Trophoblast cell (in vitro differentiated cells and primary cell): ENCODE measurements at regions not wholly inside any gene's neighbourhood (a gene's known extent, or its start where the extent isn't known, plus 50 kb on each side); places are given as distances from the start of the nearest gene placed in this dataset.

Experiments used
- DNase-seq, 2 donors: peaks; one replicate each; pipeline ENCODE4 v3.0.0-alpha.2; 2016
- H2AFZ ChIP-seq: 2 replicates; pipeline ENCODE4 v1.6.1; 2013; ENCODE audit warnings: low read length, moderate library complexity, mild to moderate bottlenecking; ENCODE audit not compliant: insufficient read depth, poor library complexity
- H2AK5ac ChIP-seq: 2 replicates; pipeline ENCODE4 v1.6.1; 2013; ENCODE audit warnings: mild to moderate bottlenecking, low read length
- H2BK120ac ChIP-seq: 2 replicates; pipeline ENCODE4 v1.6.1; 2013; ENCODE audit warnings: low read length, mild to moderate bottlenecking, moderate library complexity; ENCODE audit not compliant: insufficient read depth, poor library complexity
- H2BK12ac ChIP-seq: 2 replicates; pipeline ENCODE4 v1.6.1; 2013; ENCODE audit warnings: mild to moderate bottlenecking, low read length, moderate library complexity
- H2BK5ac ChIP-seq: 2 replicates; pipeline ENCODE4 v1.6.1; 2013; ENCODE audit warnings: low read length, low read depth, moderate library complexity, mild to moderate bottlenecking; ENCODE audit not compliant: poor library complexity
- H3K14ac ChIP-seq: 2 replicates; pipeline ENCODE4 v1.6.1; 2013; ENCODE audit warnings: mild to moderate bottlenecking, low read length
- H3K18ac ChIP-seq: 2 replicates; pipeline ENCODE4 v1.6.1; 2013; ENCODE audit warnings: mild to moderate bottlenecking, low read length
- H3K23ac ChIP-seq: 2 replicates; pipeline ENCODE4 v1.6.1; 2013; ENCODE audit warnings: low read length
- H3K27ac ChIP-seq: 2 replicates; pipeline ENCODE4 v1.5.1; 2013; ENCODE audit warnings: low read depth, mild to moderate bottlenecking, inconsistent platforms, low read length, moderate library complexity
- H3K27me3 ChIP-seq: 2 replicates; pipeline ENCODE4 v1.6.1; 2013; ENCODE audit warnings: inconsistent platforms, mild to moderate bottlenecking, low read length, moderate library complexity; ENCODE audit not compliant: insufficient read depth
- H3K36me3 ChIP-seq, 2 experiments: 1 replicate in 1 of 2; 2 replicates in 1 of 2; pipeline ENCODE4 v1.6.1; 2013; ENCODE audit warnings: low read length in 2 of 2, mild to moderate bottlenecking in 2 of 2, moderate library complexity in 1 of 2; ENCODE audit not compliant: insufficient read depth in 2 of 2, control insufficient read depth in 1 of 2
- H3K4ac ChIP-seq: 2 replicates; pipeline ENCODE4 v1.6.1; 2013; ENCODE audit warnings: low read depth, mild to moderate bottlenecking, low read length, moderate library complexity
- H3K4me1 ChIP-seq, 2 experiments: 1 replicate in 1 of 2; 2 replicates in 1 of 2; pipeline ENCODE4 v1.6.1; 2013; ENCODE audit warnings: low read length in 2 of 2, mild to moderate bottlenecking in 2 of 2, moderate library complexity in 1 of 2; ENCODE audit not compliant: insufficient read depth in 2 of 2, control insufficient read depth in 1 of 2
- H3K4me2 ChIP-seq: 2 replicates; pipeline ENCODE4 v1.6.1; 2013; ENCODE audit warnings: inconsistent platforms, mild to moderate bottlenecking, low read length, moderate library complexity
- H3K4me3 ChIP-seq: 2 replicates; pipeline ENCODE4 v1.5.1; 2013; ENCODE audit warnings: mild to moderate bottlenecking, low read depth, low read length, inconsistent platforms
- H3K79me1 ChIP-seq: one replicate; pipeline ENCODE4 v1.6.1; 2013; ENCODE audit warnings: low read length
- H3K79me2 ChIP-seq: 2 replicates; pipeline ENCODE4 v1.6.1; 2013; ENCODE audit warnings: low read length, mild to moderate bottlenecking; ENCODE audit not compliant: control insufficient read depth, insufficient read depth, poor library complexity
- H3K9ac ChIP-seq: 2 replicates; pipeline ENCODE4 v1.6.1; 2013; ENCODE audit warnings: mild to moderate bottlenecking, low read length
- H3K9me3 ChIP-seq: 2 replicates; pipeline ENCODE4 v1.6.1; 2013; ENCODE audit warnings: low read depth, mild to moderate bottlenecking, control low read depth, inconsistent platforms, low read length; ENCODE audit not compliant: insufficient read depth
- H4K12ac ChIP-seq: 2 replicates; pipeline ENCODE4 v1.6.1; 2013; ENCODE audit warnings: low read depth, mild to moderate bottlenecking, low read length, moderate library complexity
- H4K8ac ChIP-seq: 2 replicates; pipeline ENCODE4 v1.6.1; 2013; ENCODE audit warnings: low read depth, mild to moderate bottlenecking, low read length, moderate library complexity
- H4K91ac ChIP-seq: one replicate; pipeline ENCODE4 v1.6.1; 2013; ENCODE audit warnings: low read depth, mild to moderate bottlenecking, low read length, moderate library complexity
- WGBS: extraction: QIAGEN DNeasy Blood & Tissue Kit; methylation state at CpG from one replicate; pipeline ENCODE4 v1.1.7; 2013; ENCODE audit warnings: missing lambda C conversion rate; ENCODE audit not compliant: insufficient read length, insufficient coverage; ENCODE audit errors: extremely low coverage; 5-methylcytosine and 5-hydroxymethylcytosine counted together

DNA sequence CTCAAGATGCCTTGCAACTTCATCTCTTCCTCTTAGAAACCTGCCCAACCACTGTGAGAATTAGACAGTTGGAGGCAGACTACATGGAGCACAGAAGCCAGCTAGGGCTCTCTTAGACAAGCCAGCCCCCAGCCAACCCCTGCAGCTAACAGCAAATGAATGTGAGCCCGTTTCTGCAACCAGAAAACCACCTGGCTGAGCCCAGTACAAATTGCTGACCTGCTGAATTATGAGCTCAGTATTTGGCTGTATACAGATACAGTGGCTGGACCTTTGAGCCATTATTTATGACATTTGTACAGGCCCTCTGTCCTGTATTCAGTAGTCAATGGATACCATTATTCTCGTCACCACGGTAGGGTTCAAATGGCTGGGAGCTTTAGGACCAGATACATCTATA lies 112.9 kb downstream of the TBX5 start:
- Histone ChIP-seq H2BK12ac (no peak overlapping the region), H3K9me3 (peaks cover 2% of the 10 kb centered on the region), H3K23ac (no peak overlapping the region), H3K36me3 (no peaks in the 10 kb centered on the region), H4K91ac (no peak overlapping the region), H3K18ac (no peak overlapping the region), H2AFZ (no peak overlapping the region), H2BK5ac (no peak overlapping the region), H3K79me1 (no peaks in the 10 kb centered on the region), H3K4me1 (peaks cover 0 to 4% of the 10 kb centered on the region in 2 experiments), H3K79me2 (no peaks in the 10 kb centered on the region), H3K4me3 (no peak overlapping the region), H3K27me3 (no peaks in the 10 kb centered on the region), H3K4me2 (no peak overlapping the region), H3K14ac (no peak overlapping the region), H4K12ac (no peak overlapping the region), H2BK120ac (no peak overlapping the region), H4K8ac (no peak overlapping the region), H2AK5ac (no peak overlapping the region), H3K4ac (no peak overlapping the region), H3K27ac (no peak overlapping the region), H3K9ac (no peak overlapping the region)
- no peak for DNase-seq
- no CpG with 5 or more reads among the region's 3 CpGs for WGBS

DNA sequence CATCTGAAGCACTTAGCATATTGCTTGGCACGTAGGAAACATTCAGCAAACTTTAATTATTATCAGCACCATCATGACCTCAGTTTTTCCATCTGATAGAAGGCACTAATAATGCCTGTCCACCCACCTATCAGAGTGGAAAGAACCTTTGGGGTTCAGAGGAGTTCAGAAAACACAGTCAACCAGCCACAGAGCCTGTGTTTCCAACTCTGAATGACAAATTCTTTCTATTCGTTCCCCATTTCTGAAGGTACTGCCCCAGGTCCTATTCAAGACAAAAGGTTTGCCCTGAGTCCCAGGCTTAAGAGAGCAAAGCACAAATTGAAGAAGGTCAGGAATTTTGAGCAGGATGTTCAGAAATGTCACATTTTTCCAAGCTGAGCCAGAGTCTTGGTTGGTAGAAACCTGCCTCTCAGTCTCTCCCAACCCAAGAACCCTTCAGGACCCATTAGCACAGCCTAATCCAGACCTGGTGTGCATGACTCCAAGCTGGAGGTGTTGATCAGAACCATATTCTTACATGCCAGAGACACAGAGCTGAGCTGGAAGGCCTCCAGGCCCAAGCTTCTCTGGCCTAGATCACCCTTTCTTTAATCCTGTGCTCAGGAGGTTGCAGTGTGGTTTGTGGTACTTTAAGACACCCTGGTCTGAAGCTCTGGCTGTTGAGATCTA lies 114.4 kb downstream of the TBX5 start:
- WGBS: no CpG with 5 or more reads among the region's 2 CpGs
- Histone ChIP-seq H3K9ac (no peak overlapping the region), H4K8ac (no peak overlapping the region), H2AK5ac (no peak overlapping the region), H3K27ac (no peak overlapping the region), H3K79me2 (no peaks in the 10 kb centered on the region), H3K36me3 (no peaks in the 10 kb centered on the region), H2BK5ac (no peak overlapping the region), H3K23ac (no peak overlapping the region), H4K12ac (no peak overlapping the region), H3K4me1 (peaks cover 0 to 4% of the 10 kb centered on the region in 2 experiments), H2AFZ (no peak overlapping the region), H3K18ac (no peak overlapping the region), H4K91ac (no peak overlapping the region), H3K27me3 (no peaks in the 10 kb centered on the region), H3K4me3 (no peak overlapping the region), H2BK120ac (no peak overlapping the region), H3K9me3 (peaks cover 2% of the 10 kb centered on the region), H3K4me2 (no peak overlapping the region), H3K79me1 (no peaks in the 10 kb centered on the region), H3K4ac (no peak overlapping the region), H2BK12ac (no peak overlapping the region), H3K14ac (no peak overlapping the region)
- peak in 1 of 2 donors; percentile 34 for DNase-seq

DNA sequence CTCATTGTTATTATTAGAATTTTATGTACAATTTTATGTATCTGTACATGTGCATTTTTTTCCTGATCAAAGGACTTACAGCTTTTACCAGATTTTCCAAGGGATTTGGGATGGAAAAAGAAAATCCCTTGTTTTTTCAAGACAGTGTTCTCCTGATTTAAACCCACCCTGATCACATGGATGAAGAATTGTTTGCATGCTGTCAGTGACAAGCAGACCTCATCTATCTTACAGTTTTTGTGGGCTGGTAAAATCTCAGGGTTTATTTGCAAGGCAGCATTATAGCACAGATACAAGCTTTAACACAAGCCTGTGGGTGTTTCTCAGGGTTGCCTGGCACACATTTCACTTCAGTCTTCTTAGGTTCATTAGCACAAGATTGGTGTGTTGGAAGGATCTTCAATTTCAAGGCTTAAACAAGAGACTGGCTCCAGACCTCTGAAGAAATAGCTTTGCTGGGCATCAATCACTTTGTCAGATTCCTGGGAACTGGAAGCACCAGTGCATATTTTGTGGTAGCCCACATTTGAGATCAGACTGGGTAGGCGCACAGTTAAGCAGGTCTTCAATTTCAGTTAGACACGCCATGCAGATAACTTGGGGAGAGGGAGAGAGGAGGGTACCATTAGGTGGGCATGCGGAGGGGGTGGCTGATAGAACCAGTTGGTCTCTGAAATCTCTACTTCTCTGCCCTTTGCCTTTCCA lies 118.0 kb downstream of the TBX5 start:
- no peak overlapping the region for H2BK120ac ChIP-seq
- no peak overlapping the region for H4K12ac ChIP-seq
- H2AFZ ChIP-seq: no peak overlapping the region
- no peak overlapping the region for H3K4me3 ChIP-seq
- WGBS: no CpG with 5 or more reads among the region's 3 CpGs
- H3K79me2 ChIP-seq: no peaks in the 10 kb centered on the region
- H3K27me3 ChIP-seq: no peaks in the 10 kb centered on the region
- no peak overlapping the region for H3K18ac ChIP-seq
- H3K4ac ChIP-seq: no peak overlapping the region
- H3K36me3 ChIP-seq: no peaks in the 10 kb centered on the region
- no peak overlapping the region for H4K8ac ChIP-seq
- H3K4me1 ChIP-seq: peaks cover 0 to 4% of the 10 kb centered on the region in 2 experiments
- DNase-seq: no peak
- H3K23ac ChIP-seq: no peak overlapping the region
- no peak overlapping the region for H3K9ac ChIP-seq
- H3K27ac ChIP-seq: no peak overlapping the region
- H2BK5ac ChIP-seq: no peak overlapping the region
- no peak overlapping the region for H3K14ac ChIP-seq
- no peaks in the 10 kb centered on the region for H3K79me1 ChIP-seq
- H3K4me2 ChIP-seq: no peak overlapping the region
- no peak overlapping the region for H2BK12ac ChIP-seq
- peaks cover 1% of the 10 kb centered on the region for H3K9me3 ChIP-seq
- no peak overlapping the region for H4K91ac ChIP-seq
- H2AK5ac ChIP-seq: no peak overlapping the region

DNA sequence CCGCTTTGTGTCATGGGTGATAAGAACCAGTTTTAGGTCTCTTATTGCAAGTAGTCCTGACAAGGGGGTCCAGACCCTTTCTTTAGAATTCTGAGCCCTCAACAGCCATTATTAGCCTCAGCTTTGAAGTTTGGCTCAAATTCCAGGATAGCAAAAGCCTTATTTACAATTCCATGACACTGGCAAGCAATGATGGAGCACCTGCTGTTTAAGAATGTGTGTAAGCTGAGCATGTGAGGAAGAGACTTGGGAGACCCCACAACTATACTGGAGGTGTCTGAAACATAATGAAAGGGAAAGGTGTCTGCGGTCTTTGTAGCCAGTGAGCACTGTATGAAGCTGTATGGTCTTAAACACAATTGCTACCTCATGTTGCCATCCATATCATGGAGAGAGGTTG lies 119.8 kb downstream of the TBX5 start:
- H3K27ac ChIP-seq: no peak overlapping the region
- no peak overlapping the region for H3K18ac ChIP-seq
- H3K4me2 ChIP-seq: no peak overlapping the region
- no peak overlapping the region for H4K8ac ChIP-seq
- H3K4me1 ChIP-seq: peaks cover 0 to 4% of the 10 kb centered on the region in 2 experiments
- DNase-seq: no peak
- H3K14ac ChIP-seq: no peak overlapping the region
- H3K36me3 ChIP-seq: no peaks in the 10 kb centered on the region
- H4K12ac ChIP-seq: no peak overlapping the region
- no peak overlapping the region for H2BK12ac ChIP-seq
- H3K79me2 ChIP-seq: no peaks in the 10 kb centered on the region
- no peak overlapping the region for H3K23ac ChIP-seq
- H3K4ac ChIP-seq: no peak overlapping the region
- no peak overlapping the region for H3K4me3 ChIP-seq
- H3K9me3 ChIP-seq: no peaks in the 10 kb centered on the region
- H3K9ac ChIP-seq: no peak overlapping the region
- WGBS: no CpG with 5 or more reads among the region's 2 CpGs
- H4K91ac ChIP-seq: no peak overlapping the region
- no peak overlapping the region for H2AK5ac ChIP-seq
- no peak overlapping the region for H2BK5ac ChIP-seq
- no peaks in the 10 kb centered on the region for H3K79me1 ChIP-seq
- no peaks in the 10 kb centered on the region for H3K27me3 ChIP-seq
- H2BK120ac ChIP-seq: no peak overlapping the region
- no peak overlapping the region for H2AFZ ChIP-seq
